GM12865 (cell line): ENCODE measurements at regions not wholly inside any gene's neighbourhood (a gene's known extent, or its start where the extent isn't known, plus 50 kb on each side); places are given as distances from the start of the nearest gene placed in this dataset.
A peak's percentile ranks its signal among the peaks of the same experiment; 100 is the strongest.

Experiments used
- DNase-seq: peaks from one replicate; pipeline ENCODE4 v3.0.0; 2010; ENCODE audit warnings: low read depth
- H3K4me3 ChIP-seq: 2 replicates; pipeline ENCODE4 v1.5.1; 2011; ENCODE audit warnings: mild to moderate bottlenecking, low read depth, low read length, control low read depth
- CTCF ChIP-seq: IDR thresholded peaks from 2 replicates; pipeline ENCODE4 v1.5.1; 2011; ENCODE audit warnings: low read length, control low read depth, low read depth, inconsistent platforms; ENCODE audit not compliant: insufficient read depth; ENCODE audit errors: missing control alignments

- H3K4me3 ChIP-seq, result no peak overlapping the region
- no peak for TF ChIP-seq CTCF
- DNase-seq, result no peak
Measured at GRCh38 chr2:7333960-7334493, 416.8 kb downstream of the RNF144A start.

- no peak for DNase-seq
- no peak for TF ChIP-seq CTCF
Measured at GRCh38 chr2:7338961-7339360, 421.7 kb downstream of the RNF144A start.

GRCh38 chr2:7346336-7346735, 429.1 kb downstream of the RNF144A start:
- no peak for TF ChIP-seq CTCF
- no peak for DNase-seq
- H3K4me3 ChIP-seq, result no peak overlapping the region

More at GRCh38 chr2:7338961-7339360, 421.7 kb downstream of the RNF144A start:
- H3K4me3 ChIP-seq, result no peak overlapping the region

- no peak for TF ChIP-seq CTCF
- no peak overlapping the region for H3K4me3 ChIP-seq
- DNase-seq, result peak; percentile 73
Measured at GRCh38 chr2:7348761-7349160, 431.5 kb downstream of the RNF144A start.

- no peak overlapping the region for H3K4me3 ChIP-seq
- DNase-seq, result no peak
- no peak for TF ChIP-seq CTCF
Measured at GRCh38 chr2:7352191-7352590, 435.0 kb downstream of the RNF144A start.

GRCh38 chr2:7353571-7353970, 436.4 kb downstream of the RNF144A start:
- H3K4me3 ChIP-seq, result no peak overlapping the region
- no peak for DNase-seq
- no peak for TF ChIP-seq CTCF

GRCh38 chr2:7355781-7356180, 438.6 kb downstream of the RNF144A start:
- TF ChIP-seq CTCF, result no peak
- DNase-seq, result no peak
- H3K4me3 ChIP-seq, result no peak overlapping the region
